Limb (tissue), 2 donors: ENCODE measurements at regions not wholly inside any gene's neighbourhood (a gene's known extent, or its start where the extent isn't known, plus 50 kb on each side); places are given as distances from the start of the nearest gene placed in this dataset.
"Not testable (repeated sequence)": the region's sequence is repeated elsewhere in the genome, so short reads cannot be mapped to it uniquely, and the experiment has no call there.

Source experiments
- DNase-seq, 2 donors: peaks; one replicate each; pipeline ENCODE4 v3.0.0-alpha.2; 2016; ENCODE audit errors: extremely low spot score in 2 of 2

DNA sequence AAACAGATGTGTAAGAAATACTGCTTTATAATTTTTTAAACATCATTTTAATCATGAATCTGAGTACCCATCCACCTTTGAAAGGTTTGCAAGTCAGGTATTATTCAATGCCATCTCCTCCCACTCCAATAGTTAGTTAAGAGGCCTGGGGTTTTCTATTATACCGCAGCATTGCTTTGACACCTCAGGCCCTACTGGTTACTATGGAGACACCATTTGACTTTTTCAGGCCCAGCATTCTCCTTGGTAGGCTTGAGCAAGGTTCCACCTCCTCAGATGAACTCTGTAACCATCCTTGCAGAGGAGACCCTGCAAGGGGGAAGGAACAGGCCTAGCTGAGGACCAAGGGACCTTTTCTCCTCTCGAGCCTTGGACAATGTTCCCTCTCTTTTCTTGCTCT is 326.9 kb upstream of the NPSR1 start:
- DNase-seq: no peak

GRCh38 chr7:34332006-34332405 is 326.0 kb upstream of the NPSR1 start:
- no peak for DNase-seq

DNA sequence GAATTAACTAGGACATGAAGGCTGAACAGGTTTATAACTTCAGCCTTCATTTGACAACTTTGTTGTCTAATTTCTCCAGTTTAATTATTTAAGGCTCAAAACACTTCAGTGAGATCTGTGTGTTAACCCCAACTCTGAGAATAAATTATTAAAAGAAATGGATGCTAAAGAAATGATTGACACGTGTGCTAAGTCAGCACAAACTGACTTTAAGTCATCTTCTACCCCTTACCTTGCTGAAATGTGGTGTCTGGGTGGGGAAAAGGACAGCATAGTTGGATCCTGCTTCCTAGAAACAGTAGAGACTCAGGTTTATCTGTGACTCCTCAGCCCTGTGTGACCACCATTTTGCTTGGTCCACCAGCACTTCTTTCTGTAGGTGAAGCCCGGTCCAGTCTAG is 324.8 kb upstream of the NPSR1 start:
- DNase-seq: no peak

GRCh38 chr7:34333925-34334324 is 324.1 kb upstream of the NPSR1 start:
- no peak for DNase-seq

DNA sequence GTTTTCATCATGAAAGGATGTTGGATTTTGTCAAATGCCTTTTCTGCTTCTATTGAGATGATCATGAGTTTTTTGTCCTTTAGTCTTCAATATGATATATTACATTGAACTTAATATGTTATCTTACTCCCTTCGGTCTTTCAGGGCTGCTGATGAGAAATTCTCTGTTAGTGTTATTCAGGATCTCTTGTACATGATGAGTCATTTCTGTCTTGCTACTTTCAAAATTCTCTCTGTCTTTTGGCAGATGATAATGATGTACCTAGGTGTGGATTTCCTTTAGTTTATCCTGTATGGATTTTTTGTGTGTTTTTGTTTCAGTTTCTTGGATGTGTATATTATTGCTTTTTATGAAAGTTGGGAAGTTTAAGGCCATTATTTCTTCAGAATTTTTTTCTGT is 320.9 kb upstream of the NPSR1 start:
- no peak for DNase-seq

GRCh38 chr7:34338961-34339526 is 319.0 kb upstream of the NPSR1 start:
- no peak for DNase-seq

DNA sequence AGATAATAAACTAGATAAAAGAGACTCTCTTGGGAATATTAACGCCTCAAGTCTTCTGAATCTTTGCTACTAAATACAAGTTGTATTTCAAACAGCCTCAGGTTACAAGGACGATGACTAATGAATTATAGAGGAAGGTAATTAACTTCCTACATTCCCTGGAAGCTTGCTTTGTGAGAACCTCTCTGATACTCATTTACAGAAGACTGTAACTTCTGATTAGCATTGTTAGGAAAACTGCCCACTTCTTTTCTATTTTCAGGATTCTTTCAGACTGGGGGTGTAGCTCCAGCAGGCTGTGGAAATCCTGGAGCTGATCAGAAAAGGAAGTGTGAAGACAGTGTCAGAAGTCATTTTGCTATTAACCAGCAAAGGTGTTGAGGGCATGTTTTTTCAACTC is 316.7 kb upstream of the NPSR1 start:
- no peak for DNase-seq

GRCh38 chr7:34342387-34342786 is 315.6 kb upstream of the NPSR1 start:
- DNase-seq: no peak

- DNase-seq: no peak
These were observed 314.4 kb upstream of the NPSR1 start for GRCh38 chr7:34343667-34344066.

DNA sequence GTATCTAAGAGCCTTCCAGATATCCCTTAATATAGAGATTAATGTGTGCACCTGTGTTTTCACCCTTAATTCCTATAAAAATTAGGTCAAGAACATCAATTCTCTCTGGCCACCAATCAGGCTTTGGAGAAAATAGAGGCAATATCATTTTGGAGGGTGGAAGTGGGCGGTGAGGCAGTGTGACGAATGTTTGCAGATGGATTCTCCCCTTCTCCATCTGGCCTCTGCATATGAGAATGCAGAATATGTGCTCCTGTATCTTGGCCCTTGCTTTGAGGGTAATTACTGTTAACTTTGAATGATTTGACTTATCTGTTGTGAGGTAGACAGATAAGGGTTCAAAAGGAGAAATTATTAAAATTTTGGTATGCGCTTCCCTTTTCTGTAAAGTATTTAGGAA is 304.0 kb upstream of the NPSR1 start:
- DNase-seq: no peak

GRCh38 chr7:34354899-34355298 is 303.1 kb upstream of the NPSR1 start:
- no peak for DNase-seq

- DNase-seq: no peak
These were observed 300.9 kb upstream of the NPSR1 start for GRCh38 chr7:34357068-34357467.

DNA sequence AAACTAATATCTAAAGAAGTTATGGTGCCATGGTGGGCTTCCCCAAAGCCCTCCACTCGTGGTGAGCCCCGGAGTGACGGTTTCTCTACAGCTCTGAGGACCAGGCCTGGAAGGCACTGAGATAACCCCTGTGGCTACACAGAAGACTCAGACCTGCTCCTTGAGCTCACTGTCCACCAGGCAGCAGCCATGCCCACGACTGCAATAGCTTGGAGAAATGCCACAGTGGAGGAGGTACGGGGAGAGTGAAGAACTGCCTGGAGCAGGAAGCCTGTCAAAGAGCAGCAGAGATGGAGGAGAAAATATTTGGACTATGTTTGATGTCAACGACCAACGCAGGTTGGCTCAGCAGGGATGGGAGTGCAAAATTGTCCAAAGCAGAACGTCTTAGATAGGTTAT is 300.1 kb upstream of the NPSR1 start:
- DNase-seq: no peak

DNA sequence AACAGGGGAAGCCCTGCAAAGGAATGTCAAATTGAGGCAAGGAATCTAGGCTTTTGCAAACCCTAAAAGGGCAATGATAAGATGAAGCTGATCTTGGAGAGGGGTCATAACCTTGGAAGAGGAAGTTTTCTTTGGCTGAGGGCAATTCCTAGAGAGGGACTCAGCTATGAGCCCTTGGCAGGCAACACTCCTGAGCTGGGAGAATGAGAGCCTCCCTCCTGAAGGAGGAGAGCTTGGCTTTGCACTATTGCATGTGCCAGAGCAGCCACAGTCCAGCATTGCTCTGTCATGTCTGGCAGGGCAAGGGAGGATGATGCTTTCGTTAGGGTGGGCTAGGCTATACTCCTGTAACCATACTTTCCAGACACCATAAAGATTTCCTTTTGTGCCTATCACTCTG is 299.4 kb upstream of the NPSR1 start:
- not testable (repeated sequence) for DNase-seq

- DNase-seq: peak in 1 of 2 donors; percentile 6
These were observed 296.3 kb upstream of the NPSR1 start for GRCh38 chr7:34361663-34362250.

DNA sequence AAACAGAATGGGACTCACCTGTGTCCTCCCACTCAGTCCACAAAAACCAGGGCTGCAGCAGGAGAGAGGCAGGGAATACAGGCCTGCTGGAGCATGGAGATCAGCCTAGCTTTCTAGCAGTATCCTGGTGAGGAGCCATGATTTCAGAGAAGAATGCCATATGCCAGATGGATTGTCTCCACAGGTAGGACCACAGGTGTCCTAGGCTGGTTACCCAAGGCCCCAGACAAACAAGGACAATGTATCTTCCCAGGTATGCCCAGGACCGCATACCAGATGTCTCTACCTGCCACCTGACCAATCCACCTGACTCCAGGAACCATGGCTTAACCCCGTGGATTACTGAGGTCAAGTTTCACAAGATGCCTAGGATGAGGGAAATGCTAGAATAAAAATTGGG is 295.4 kb upstream of the NPSR1 start:
- no peak for DNase-seq

GRCh38 chr7:34364130-34364529 is 293.9 kb upstream of the NPSR1 start:
- no peak for DNase-seq

DNA sequence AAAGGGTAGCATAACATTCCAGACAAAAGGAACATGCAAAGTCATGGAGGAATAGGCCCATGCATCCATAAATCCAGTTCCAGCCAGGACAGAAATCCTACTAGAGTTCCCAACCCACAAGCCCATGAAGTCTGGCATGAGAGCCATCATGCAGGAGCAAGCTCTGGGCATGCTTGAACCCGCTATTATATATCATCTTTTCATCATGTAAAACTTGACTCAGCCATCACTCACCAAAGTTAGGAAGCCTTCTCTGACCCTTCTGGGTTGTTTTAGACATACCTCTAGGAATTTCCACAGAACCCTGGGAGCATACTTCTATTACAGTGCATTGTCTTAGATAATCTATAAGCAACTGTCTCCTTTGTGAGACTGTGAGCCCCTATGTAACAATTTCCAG is 293.0 kb upstream of the NPSR1 start:
- DNase-seq: no peak

DNA sequence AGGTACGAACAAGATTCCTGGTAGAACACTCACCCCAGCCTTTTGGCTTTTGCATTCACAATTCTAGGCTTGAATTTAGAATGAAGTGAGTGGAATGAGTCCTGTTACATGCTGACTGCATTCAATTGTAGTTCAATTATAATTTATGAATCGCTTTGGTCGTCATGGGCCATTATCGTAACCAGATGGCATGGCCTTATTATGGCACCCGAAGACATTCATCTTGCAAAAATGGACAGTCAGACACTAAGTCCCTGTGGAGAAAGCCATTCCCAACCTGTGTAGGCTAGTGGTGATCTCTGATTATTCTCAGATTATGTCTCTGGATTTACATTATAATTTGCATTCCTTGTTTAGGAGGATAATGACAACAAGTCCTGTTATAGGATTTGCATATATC is 292.4 kb upstream of the NPSR1 start:
- DNase-seq: no peak

GRCh38 chr7:34371922-34372321 is 286.1 kb upstream of the NPSR1 start:
- DNase-seq: no peak

DNA sequence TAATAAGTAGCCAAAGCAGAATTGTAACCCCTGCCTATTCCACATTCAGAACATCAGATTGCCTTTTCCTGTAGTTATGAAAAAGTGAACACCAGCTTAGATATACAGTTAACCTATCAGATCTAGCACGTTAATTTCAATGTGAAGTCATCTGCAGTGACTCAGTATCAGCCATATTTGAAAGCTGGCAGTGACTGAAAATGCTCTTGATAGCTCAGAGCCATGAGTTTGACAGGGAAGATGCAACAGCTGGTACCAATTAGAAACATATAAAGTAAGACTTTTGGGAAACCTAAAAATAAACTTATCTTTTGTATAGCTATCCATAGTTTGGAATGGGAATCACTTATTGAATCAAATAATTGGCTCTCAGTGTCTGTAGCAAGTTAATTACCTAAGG is 284.1 kb upstream of the NPSR1 start:
- DNase-seq: peak in 1 of 2 donors; percentile 16

GRCh38 chr7:34382166-34382893 is 275.7 kb upstream of the NPSR1 start:
- DNase-seq: no peak

DNA sequence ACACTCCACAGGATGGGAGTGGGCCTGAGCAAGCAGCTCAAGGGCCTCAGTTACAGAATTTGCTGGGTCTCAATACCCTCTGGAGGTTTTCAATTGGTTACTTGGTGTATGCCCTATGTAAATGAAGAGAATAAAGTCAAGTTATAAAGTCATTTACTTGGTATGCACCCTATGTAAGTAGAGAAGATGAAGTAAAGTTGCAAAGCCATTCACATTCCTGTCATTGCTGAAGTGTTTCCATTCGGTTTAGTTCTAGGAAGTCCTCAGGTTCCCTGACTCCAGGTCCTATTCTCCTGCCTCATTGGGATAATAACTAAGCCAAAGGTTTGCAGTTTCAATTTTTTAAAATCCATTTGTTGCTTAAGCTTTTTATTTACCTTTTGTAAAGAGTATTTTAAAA is 272.6 kb upstream of the NPSR1 start:
- DNase-seq: no peak
